Uterus (tissue), 3 donors: ENCODE measurements at regions not wholly inside any gene's neighbourhood (a gene's known extent, or its start where the extent isn't known, plus 50 kb on each side); places are given as distances from the start of the nearest gene placed in this dataset.

Experiments used
- DNase-seq, 2 donors: peaks; one replicate each; pipeline ENCODE4 v3.0.0-alpha.2; 2019 to 2020
- H3K27ac ChIP-seq, 2 donors: fragments of 200-600 bp; sonication (generic); 1 replicate in 1 of 2; 2 replicates in 1 of 2; pipeline ENCODE4 v1.5.1; 2016 to 2018
- H3K27me3 ChIP-seq, 2 donors: fragments of 200-600 bp; sonication (generic); one replicate each; pipeline ENCODE4 v1.5.1; 2018 to 2019; ENCODE audit warnings: control low read depth in 1 of 2
- H3K36me3 ChIP-seq, 2 donors: fragments of 200-600 bp; sonication (generic); one replicate each; pipeline ENCODE4 v1.5.1; 2019; ENCODE audit warnings: control low read depth in 1 of 2
- H3K4me1 ChIP-seq, 2 donors: fragments of 200-600 bp; sonication (generic); one replicate each; pipeline ENCODE4 v1.5.1; 2018 to 2019; ENCODE audit warnings: control low read depth in 1 of 2
- H3K4me3 ChIP-seq, 2 donors: fragments of 200-600 bp; sonication (generic); 1 replicate in 1 of 2; 2 replicates in 1 of 2; pipeline ENCODE4 v1.5.1; 2018 to 2019; ENCODE audit warnings: mild to moderate bottlenecking in 1 of 2
- H3K9me3 ChIP-seq, 2 donors: fragments of 200-600 bp; sonication (generic); one replicate each; pipeline ENCODE4 v1.5.1; 2019; ENCODE audit warnings: control low read depth in 1 of 2
- POLR2A ChIP-seq, 2 donors: fragments of 450-650 bp; IDR thresholded peaks; one replicate each; pipeline ENCODE4 v1.6.1; 2016; ENCODE audit warnings: antibody characterized with exemption in 2 of 2, mild to moderate bottlenecking in 1 of 2, moderate library complexity in 1 of 2
- intact Hi-C: fragments of 100-400 bp; cut with DNase I; formaldehyde crosslinking; loops from one replicate; pipeline ENCODE4 v1.15.1; 2023; ENCODE audit warnings: low total_unique reads
- TF ChIP-seq, protein P1 (sequence below), 4 experiments: fragments of 200-600 bp in 2 of 4; fragments of 450-650 bp in 2 of 4; sonication (generic) in 2 of 4; IDR thresholded peaks; one replicate each; pipeline ENCODE4 v1.5.1; 2016 to 2019; ENCODE audit warnings: antibody characterized with exemption in 4 of 4, mild to moderate bottlenecking in 2 of 4, moderate library complexity in 1 of 4
- donor health status: DM: yes; HTN: yes; CAD: no.

DNA sequence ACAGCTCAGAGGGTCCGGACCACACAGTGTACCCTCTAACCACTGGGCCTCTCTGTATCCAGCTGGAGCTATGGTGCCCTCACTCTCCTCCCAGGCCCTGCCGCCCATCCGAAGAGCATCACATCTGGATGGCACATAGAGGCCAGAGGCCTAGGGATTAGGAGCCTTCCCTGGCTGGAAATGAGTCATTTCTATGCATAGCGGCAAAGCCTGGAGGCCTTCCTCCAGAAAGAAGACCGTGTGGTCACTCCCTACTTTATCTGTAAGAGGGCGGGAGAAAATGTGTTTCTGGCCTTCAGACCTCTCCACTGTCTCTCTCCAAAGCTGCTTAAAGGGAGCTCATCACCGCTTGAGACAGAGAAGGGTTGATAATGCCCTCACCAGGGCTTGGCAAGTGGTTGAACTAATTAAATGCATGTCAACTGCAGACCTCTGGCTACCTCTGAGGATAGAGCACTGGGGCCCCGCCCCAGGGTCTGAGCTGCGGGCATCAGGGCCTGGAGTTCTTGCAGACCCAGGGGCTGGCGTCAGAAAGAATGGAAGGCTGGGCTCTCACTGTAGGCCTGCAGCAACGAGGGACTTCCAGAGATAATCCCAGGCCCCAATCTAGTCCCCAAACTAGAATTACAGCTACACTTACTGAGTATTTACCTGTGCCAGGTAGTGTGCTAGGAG, 122.2 kb downstream of the IRX5 start:
- no peak overlapping the region for H3K4me3 ChIP-seq
- intact Hi-C loops, result no loop called here
- H3K4me1 ChIP-seq, result no peaks in the 10 kb centered on the region
- TF ChIP-seq, protein P1, sequence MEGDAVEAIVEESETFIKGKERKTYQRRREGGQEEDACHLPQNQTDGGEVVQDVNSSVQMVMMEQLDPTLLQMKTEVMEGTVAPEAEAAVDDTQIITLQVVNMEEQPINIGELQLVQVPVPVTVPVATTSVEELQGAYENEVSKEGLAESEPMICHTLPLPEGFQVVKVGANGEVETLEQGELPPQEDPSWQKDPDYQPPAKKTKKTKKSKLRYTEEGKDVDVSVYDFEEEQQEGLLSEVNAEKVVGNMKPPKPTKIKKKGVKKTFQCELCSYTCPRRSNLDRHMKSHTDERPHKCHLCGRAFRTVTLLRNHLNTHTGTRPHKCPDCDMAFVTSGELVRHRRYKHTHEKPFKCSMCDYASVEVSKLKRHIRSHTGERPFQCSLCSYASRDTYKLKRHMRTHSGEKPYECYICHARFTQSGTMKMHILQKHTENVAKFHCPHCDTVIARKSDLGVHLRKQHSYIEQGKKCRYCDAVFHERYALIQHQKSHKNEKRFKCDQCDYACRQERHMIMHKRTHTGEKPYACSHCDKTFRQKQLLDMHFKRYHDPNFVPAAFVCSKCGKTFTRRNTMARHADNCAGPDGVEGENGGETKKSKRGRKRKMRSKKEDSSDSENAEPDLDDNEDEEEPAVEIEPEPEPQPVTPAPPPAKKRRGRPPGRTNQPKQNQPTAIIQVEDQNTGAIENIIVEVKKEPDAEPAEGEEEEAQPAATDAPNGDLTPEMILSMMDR (IDR thresholded peaks at IDR 0.05), result no peak
- no peak for TF ChIP-seq POLR2A (IDR thresholded peaks at IDR 0.05)
- no peaks in the 10 kb centered on the region for H3K9me3 ChIP-seq
- no peak overlapping the region for H3K27ac ChIP-seq
- H3K36me3 ChIP-seq, result no peaks in the 10 kb centered on the region
- no peak for DNase-seq
- H3K27me3 ChIP-seq, result no peaks in the 10 kb centered on the region

DNA sequence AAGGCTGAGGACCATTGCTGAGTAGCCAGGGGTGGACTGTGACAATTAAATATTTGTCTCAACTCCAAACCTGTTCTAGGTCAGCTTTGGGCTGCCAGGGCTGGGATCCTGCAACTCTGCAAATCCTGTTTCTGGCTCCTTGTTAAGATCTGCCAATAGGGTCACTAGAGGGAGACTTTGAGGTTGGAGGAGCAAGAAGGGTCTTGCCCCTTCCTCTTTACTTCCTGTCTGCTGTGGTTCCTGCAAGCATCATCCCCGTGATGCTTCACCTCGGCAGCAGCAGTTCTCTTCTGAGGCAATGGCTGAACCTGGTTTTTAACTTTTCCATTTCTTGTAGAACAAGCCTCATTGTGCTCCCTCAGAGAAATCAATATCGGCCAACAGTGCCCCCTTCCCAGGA, 124.6 kb downstream of the IRX5 start:
- no peaks in the 10 kb centered on the region for H3K27me3 ChIP-seq
- TF ChIP-seq, protein P1 (IDR thresholded peaks at IDR 0.05), result no peak
- TF ChIP-seq POLR2A (IDR thresholded peaks at IDR 0.05), result no peak
- no peak overlapping the region for H3K27ac ChIP-seq
- DNase-seq, result no peak
- no peaks in the 10 kb centered on the region for H3K9me3 ChIP-seq
- no peaks in the 10 kb centered on the region for H3K4me1 ChIP-seq
- H3K4me3 ChIP-seq, result no peak overlapping the region
- H3K36me3 ChIP-seq, result no peaks in the 10 kb centered on the region
- intact Hi-C loops, result no loop called here

DNA sequence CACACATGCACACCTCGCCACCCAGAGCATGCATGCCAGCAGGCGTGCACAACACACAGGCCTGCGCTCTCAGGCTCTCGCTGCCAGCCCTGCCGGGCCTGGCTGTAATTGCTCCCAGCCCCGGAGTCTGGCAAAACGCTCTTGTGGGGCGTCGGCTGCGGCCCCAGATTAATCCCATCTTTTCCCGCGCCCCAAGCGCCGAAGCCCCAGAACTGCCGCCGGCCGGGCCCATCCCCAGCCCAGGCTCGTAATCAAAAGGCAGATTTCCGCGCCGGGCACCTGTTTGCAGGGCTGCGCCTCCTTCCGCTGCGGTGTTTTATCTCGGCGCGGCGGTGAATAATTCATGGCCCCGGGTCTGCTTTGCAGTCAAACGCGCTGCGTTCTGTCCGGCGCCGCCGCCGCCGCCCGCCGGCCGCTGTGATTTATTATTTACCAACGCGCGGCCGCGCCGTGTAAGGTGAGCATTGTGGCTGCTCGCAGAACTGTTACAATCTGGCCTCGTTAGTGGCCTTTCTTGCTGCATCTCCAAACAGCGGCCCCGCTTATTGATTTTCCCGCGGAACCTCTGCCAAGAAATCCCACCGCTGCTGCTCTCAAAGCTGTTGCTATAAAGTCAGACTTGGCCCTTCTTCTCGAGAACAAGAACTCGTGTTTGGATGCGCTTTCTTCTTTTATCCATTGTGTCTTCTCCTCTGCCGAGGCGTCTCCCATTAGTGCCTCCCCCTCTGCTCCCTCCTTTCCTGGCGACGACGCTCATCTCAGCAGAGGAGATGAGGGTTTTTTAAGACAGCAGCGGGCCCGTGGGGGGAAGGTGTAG, 126.1 kb downstream of the IRX5 start:
- intact Hi-C loops, result no loop called here
- H3K36me3 ChIP-seq, result no peaks in the 10 kb centered on the region
- no peak for TF ChIP-seq POLR2A (IDR thresholded peaks at IDR 0.05)
- TF ChIP-seq, protein P1 (IDR thresholded peaks at IDR 0.05), result no peak
- no peaks in the 10 kb centered on the region for H3K27me3 ChIP-seq
- H3K4me1 ChIP-seq, result no peaks in the 10 kb centered on the region
- H3K4me3 ChIP-seq, result no peak overlapping the region
- H3K27ac ChIP-seq, result no peak overlapping the region
- DNase-seq, result no peak
- no peaks in the 10 kb centered on the region for H3K9me3 ChIP-seq

DNA sequence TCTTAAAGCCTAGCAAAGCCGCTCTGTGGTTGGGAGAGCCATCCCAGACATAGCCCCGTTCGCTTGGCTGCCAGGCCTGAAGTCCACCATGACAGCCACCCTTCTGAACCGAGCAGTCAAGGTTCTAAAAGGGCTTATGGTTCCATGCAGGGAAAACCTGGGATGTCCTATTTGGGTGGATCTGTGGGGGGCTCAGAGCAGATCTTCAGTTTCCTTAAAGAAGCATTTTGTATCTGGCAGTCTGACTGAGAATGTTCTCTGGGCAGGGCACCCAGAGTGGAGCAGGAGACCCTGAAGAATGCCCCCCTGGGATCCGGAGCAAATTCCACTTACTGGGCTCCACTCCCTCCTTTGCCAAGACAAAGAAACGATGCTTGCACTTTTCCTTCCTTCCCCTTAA, 127.2 kb downstream of the IRX5 start:
- no peaks in the 10 kb centered on the region for H3K36me3 ChIP-seq

DNA sequence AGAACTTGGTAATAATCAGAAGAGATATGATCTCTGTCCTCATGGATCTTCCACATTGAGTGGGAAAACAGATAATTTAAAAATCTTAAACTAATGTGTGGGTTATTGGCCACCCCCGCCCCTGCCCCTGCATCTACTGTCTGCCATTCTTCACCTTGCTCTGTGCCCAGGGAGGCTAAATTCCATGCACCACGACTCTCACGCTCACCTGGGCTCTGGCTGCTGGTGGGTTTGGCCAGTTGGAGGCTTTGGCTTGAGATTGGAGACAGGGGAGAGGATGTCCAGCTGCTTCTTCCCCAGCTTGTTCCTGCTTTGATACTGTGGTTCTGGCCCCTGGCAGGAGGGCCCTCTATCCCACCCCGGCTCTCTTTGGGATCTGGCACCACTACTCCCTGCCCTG, 127.9 kb downstream of the IRX5 start:
- Histone ChIP-seq H3K27ac (no peak overlapping the region), H3K36me3 (no peaks in the 10 kb centered on the region), H3K27me3 (no peaks in the 10 kb centered on the region), H3K4me1 (no peaks in the 10 kb centered on the region), H3K4me3 (no peak overlapping the region), H3K9me3 (no peaks in the 10 kb centered on the region)
- no peak for TF ChIP-seq POLR2A (IDR thresholded peaks at IDR 0.05)
- TF ChIP-seq, protein P1 (IDR thresholded peaks at IDR 0.05), result no peak
- no peak for DNase-seq
- intact Hi-C loops, result no loop called here

More for the DNA sequence above, 127.2 kb downstream of the IRX5 start:
- Histone ChIP-seq H3K27ac (no peak overlapping the region), H3K4me1 (no peaks in the 10 kb centered on the region), H3K4me3 (no peak overlapping the region), H3K9me3 (no peaks in the 10 kb centered on the region), H3K27me3 (no peaks in the 10 kb centered on the region)
- no peak for DNase-seq
- intact Hi-C loops, result no loop called here
- TF ChIP-seq, protein P1 (IDR thresholded peaks at IDR 0.05), result no peak
- no peak for TF ChIP-seq POLR2A (IDR thresholded peaks at IDR 0.05)
